ENCODE measurements at regions not wholly inside any gene's neighbourhood (a gene's known extent, or its start where the extent isn't known, plus 50 kb on each side); places are given as distances from the start of the nearest gene placed in this dataset.

DNA sequence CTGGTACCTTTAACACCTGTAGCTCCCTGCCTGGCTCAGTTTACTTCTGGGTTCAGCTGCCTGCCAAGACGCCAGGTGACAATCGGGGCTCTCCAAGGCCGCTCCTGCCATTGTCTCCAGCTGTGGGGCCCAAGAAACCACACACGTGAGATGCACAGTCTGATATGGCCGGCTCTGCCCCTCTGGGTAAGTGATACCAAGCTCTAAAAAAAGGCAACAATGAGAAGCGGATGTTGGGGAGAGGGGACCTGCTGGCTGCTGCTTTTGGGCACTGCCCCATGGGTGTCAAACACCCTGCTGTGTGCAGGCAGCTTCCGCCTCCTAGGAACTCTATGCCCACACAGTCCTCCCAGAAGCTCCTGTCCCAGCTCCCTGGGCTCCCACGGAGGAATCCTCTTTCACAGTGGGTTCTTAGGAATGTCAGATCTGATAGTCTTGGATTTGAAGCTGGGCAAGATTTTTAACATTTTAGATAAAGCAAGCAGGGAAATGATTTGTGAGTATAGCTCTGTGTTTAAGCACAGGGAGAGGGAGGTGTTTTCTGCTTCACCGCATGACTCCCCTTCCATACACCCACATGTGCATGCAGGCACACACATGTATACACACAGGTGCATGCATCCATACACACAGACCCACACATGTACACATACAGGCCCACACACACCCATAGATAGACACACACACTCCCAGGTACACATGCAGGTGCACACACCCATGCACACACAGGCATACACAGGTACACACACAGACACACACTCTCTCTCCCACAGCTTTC lies 1135.8 kb downstream of the BCL11B start:
- intact Hi-C loops (cut with micrococcal nuclease) (no loop called here), dilution Hi-C loops (cut with HindIII; ENCODE audit: low sequenced_read_pairs, unreplicated experiment) (no loop called here)
- no TSS peak for BruUV-seq (replicated peaks)

More for the DNA sequence above, 1135.8 kb downstream of the BCL11B start:
- Histone ChIP-seq H3K56ac (ENCODE audit: extremely low read depth, insufficient read depth, low read length) (no peak overlapping the region), H3K27me3 (ENCODE audit: control insufficient read depth, insufficient read depth, low read length) (no peaks in the 10 kb centered on the region), H3K4me2 (ENCODE audit: low read depth, low read length) (no peak overlapping the region), H3K9me3 (ENCODE audit: control insufficient read depth, insufficient read depth, low read length) (peaks cover 21% of the 10 kb centered on the region), H3K18ac (ENCODE audit: low read depth, low read length) (no peak overlapping the region), H4K20me1 (ENCODE audit: insufficient read depth, low read length) (no peaks in the 10 kb centered on the region), H2BK120ac (ENCODE audit: low read depth, low read length) (no peak overlapping the region), H2AK9ac (replicated peaks; ENCODE audit: low read depth, low read length, poor library complexity) (no peak overlapping the region), H2BK20ac (ENCODE audit: low read depth, low read length) (no peak overlapping the region), H4K8ac (ENCODE audit: low read depth in 2 of 2, low read length in 2 of 2) (no peak overlapping the region), H2BK5ac (ENCODE audit: low read depth, low read length, poor library complexity, severe bottlenecking) (no peak overlapping the region), H3K79me1 (ENCODE audit: low read depth in 1 of 2, low read length in 2 of 2) (no peaks in the 10 kb centered on the region), H3K4ac (ENCODE audit: low read depth, low read length) (no peak overlapping the region), H3K23ac (ENCODE audit: low read depth, low read length) (no peak overlapping the region), H3K9ac (ENCODE audit: low read depth, low read length) (no peak overlapping the region), H3K14ac (replicated peaks; ENCODE audit: low read depth, low read length) (no peak overlapping the region), H4K91ac (ENCODE audit: insufficient read depth, low read depth, low read length) (no peak overlapping the region), H3K4me3 (ENCODE audit: insufficient read depth, low read depth, low read length) (no peak overlapping the region), H3K27ac (ENCODE audit: insufficient read depth, low read length) (no peak overlapping the region), H4K5ac (ENCODE audit: low read depth, low read length) (no peak overlapping the region), H3K36me3 (ENCODE audit: control insufficient read depth, insufficient read depth, low read length) (no peaks in the 10 kb centered on the region), H3K9me1 (ENCODE audit: insufficient read depth, low read length) (no peaks in the 10 kb centered on the region), H2AFZ (replicated peaks; ENCODE audit: low read length, poor library complexity) (no peak overlapping the region), H3K4me1 (ENCODE audit: control insufficient read depth, insufficient read depth, low read length) (no peaks in the 10 kb centered on the region), H2BK15ac (ENCODE audit: low read depth, low read length) (no peak overlapping the region), H2AK5ac (ENCODE audit: low read depth, low read length) (no peak overlapping the region)
- no CpG with 5 or more reads among the region's 9 CpGs for WGBS, 2 experiments (ENCODE audit: extremely low coverage in 2 of 2, insufficient read length in 1 of 2)
- in situ Hi-C loops (cut with MboI; ENCODE audit: low sequenced_read_pairs), result no loop called here
- ATAC-seq (ENCODE audit: low read depth) (no peak), DNase-seq (no peak)
- TF ChIP-seq, protein P1, sequence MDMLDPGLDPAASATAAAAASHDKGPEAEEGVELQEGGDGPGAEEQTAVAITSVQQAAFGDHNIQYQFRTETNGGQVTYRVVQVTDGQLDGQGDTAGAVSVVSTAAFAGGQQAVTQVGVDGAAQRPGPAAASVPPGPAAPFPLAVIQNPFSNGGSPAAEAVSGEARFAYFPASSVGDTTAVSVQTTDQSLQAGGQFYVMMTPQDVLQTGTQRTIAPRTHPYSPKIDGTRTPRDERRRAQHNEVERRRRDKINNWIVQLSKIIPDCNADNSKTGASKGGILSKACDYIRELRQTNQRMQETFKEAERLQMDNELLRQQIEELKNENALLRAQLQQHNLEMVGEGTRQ (IDR thresholded peaks at IDR 0.05; ENCODE audit: low read depth, low read length), result no peak
- no peak for TF ChIP-seq RCOR1 (IDR thresholded peaks at IDR 0.05; ENCODE audit: insufficient replicate concordance, low read length)
- no peak for TF ChIP-seq SMC3 (IDR thresholded peaks at IDR 0.05; ENCODE audit: low read depth, low read length)
- TF ChIP-seq CEBPB (IDR thresholded peaks at IDR 0.05; ENCODE audit: low read depth, low read length), result no peak
- TF ChIP-seq, protein P2, sequence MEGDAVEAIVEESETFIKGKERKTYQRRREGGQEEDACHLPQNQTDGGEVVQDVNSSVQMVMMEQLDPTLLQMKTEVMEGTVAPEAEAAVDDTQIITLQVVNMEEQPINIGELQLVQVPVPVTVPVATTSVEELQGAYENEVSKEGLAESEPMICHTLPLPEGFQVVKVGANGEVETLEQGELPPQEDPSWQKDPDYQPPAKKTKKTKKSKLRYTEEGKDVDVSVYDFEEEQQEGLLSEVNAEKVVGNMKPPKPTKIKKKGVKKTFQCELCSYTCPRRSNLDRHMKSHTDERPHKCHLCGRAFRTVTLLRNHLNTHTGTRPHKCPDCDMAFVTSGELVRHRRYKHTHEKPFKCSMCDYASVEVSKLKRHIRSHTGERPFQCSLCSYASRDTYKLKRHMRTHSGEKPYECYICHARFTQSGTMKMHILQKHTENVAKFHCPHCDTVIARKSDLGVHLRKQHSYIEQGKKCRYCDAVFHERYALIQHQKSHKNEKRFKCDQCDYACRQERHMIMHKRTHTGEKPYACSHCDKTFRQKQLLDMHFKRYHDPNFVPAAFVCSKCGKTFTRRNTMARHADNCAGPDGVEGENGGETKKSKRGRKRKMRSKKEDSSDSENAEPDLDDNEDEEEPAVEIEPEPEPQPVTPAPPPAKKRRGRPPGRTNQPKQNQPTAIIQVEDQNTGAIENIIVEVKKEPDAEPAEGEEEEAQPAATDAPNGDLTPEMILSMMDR (conservative IDR thresholded peaks at IDR 0.05; ENCODE audit: low read depth, low read length), result no peak
- TF ChIP-seq, protein P3, sequence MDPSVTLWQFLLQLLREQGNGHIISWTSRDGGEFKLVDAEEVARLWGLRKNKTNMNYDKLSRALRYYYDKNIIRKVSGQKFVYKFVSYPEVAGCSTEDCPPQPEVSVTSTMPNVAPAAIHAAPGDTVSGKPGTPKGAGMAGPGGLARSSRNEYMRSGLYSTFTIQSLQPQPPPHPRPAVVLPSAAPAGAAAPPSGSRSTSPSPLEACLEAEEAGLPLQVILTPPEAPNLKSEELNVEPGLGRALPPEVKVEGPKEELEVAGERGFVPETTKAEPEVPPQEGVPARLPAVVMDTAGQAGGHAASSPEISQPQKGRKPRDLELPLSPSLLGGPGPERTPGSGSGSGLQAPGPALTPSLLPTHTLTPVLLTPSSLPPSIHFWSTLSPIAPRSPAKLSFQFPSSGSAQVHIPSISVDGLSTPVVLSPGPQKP (IDR thresholded peaks at IDR 0.05; ENCODE audit: borderline replicate concordance, low read depth, low read length), result no peak
- no peak for TF ChIP-seq MAZ (IDR thresholded peaks at IDR 0.05; ENCODE audit: borderline replicate concordance, low read depth, low read length)
- no peak for TF ChIP-seq NFE2L2 (IDR thresholded peaks at IDR 0.05; ENCODE audit: low read depth, low read length)
- TF ChIP-seq CHD1 (IDR thresholded peaks at IDR 0.05; ENCODE audit: low read depth, low read length), result no peak
- no peak for TF ChIP-seq RAD21 (IDR thresholded peaks at IDR 0.05; ENCODE audit: low read length)
- no peak for TF ChIP-seq RFX5 (IDR thresholded peaks at IDR 0.05; ENCODE audit: low read depth, low read length)
- no peak for TF ChIP-seq FOS (IDR thresholded peaks at IDR 0.05; ENCODE audit: low read depth, low read length)
- TF ChIP-seq MAFK (IDR thresholded peaks at IDR 0.05; ENCODE audit: low read depth, low read length), result no peak
- TF ChIP-seq POLR2A (IDR thresholded peaks at IDR 0.05; ENCODE audit: low read depth, low read length), result no peak
- no peak for TF ChIP-seq BHLHE40 (IDR thresholded peaks at IDR 0.05; ENCODE audit: low read depth, low read length)
- ChIA-PET POLR2A (ENCODE audit: unreplicated experiment) (no interaction called here), CTCF (no interaction called here)

Measured in IMR-90 (cell line).